ENCODE measurements at regions not wholly inside any gene's neighbourhood (a gene's known extent, or its start where the extent isn't known, plus 50 kb on each side); places are given as distances from the start of the nearest gene placed in this dataset.

GRCh38 chrX:69379412-69379811 lies 124.7 kb upstream of the NALF2 start:
- Histone ChIP-seq H4K20me1 (ENCODE audit: control insufficient read depth, insufficient read depth, insufficient read length) (no peaks in the 10 kb centered on the region), H3K79me1 (ENCODE audit: insufficient read depth, low read depth, low read length, poor library complexity, severe bottlenecking) (no peaks in the 10 kb centered on the region), H3K56ac (ENCODE audit: insufficient read length, low read depth, low read length) (no peak overlapping the region), H4K91ac (ENCODE audit: insufficient read length, low read depth, low read length) (no peak overlapping the region), H3T11ph (ENCODE audit: low read length) (no peak overlapping the region), H3K9me3 (ENCODE audit: control insufficient read depth, low read depth, low read length) (no peaks in the 10 kb centered on the region), H3K27me3 (ENCODE audit: insufficient read depth, low read length) (no peaks in the 10 kb centered on the region), H3K23ac (ENCODE audit: insufficient read length, low read depth, low read length) (no peak overlapping the region), H3K27ac (ENCODE audit: insufficient read length, low read depth, low read length) (no peak overlapping the region), H2BK12ac (ENCODE audit: insufficient read length, low read depth, low read length) (no peak overlapping the region), H2AK5ac (ENCODE audit: insufficient read length, low read length) (no peak overlapping the region), H2BK20ac (ENCODE audit: low read depth, low read length, poor library complexity, severe bottlenecking) (no peak overlapping the region), H3K4me2 (ENCODE audit: insufficient read depth, insufficient read length, low read length) (no peak overlapping the region), H2BK15ac (ENCODE audit: low read depth, low read length) (no peak overlapping the region), H2BK120ac (ENCODE audit: low read depth, low read length, poor library complexity, severe bottlenecking) (no peak overlapping the region), H3K9ac (ENCODE audit: extremely low read depth, insufficient read length, low read length) (no peak overlapping the region), H4K5ac (ENCODE audit: insufficient read length, low read depth, low read length) (no peak overlapping the region), H4K8ac (replicated peaks; ENCODE audit: insufficient read length, low read depth, low read length) (no peak overlapping the region), H3K79me2 (ENCODE audit: insufficient read depth, low read length) (no peaks in the 10 kb centered on the region), H3K4ac (ENCODE audit: low read depth, low read length) (no peak overlapping the region), H3K4me1 (ENCODE audit: insufficient read depth, low read length) (no peaks in the 10 kb centered on the region), H2BK5ac (ENCODE audit: insufficient read length, low read length) (no peak overlapping the region), H2AFZ (ENCODE audit: low read length) (no peak overlapping the region), H3K18ac (ENCODE audit: insufficient read length, low read depth, low read length) (no peak overlapping the region), H3K23me2 (ENCODE audit: insufficient read length, low read depth, low read length, poor library complexity, severe bottlenecking) (no peaks in the 10 kb centered on the region), H3K14ac (ENCODE audit: insufficient read depth, low read length) (no peak overlapping the region)
- 0 out of 4 replicates have a peak, but pooled peaks cover 0 to 2% of the 10 kb centered on the region in 2 experiments for H3K4me1 Mint-ChIP-seq
- no peak overlapping the region for H3K4me3 Mint-ChIP-seq
- peaks cover 83% of the 10 kb centered on the region for H3K27me3 Mint-ChIP-seq (ENCODE audit: low read depth)
- peaks cover 0 to 1% (median 0%) of the 10 kb centered on the region in 3 experiments; a peak in 3 of 7 replicates for H3K36me3 Mint-ChIP-seq (ENCODE audit: insufficient read depth in 1 of 3, low read depth in 3 of 3)
- no peak overlapping the region for H3K27ac Mint-ChIP-seq
- DNase-seq, result no peak
- H3K9me3 Mint-ChIP-seq, result peaks cover 69 to 78% of the 10 kb centered on the region in 2 experiments
- WGBS (ENCODE audit: extremely low coverage, insufficient read length, low lambda C conversion rate), result no CpG with 5 or more reads among the region's 3 CpGs
- no peak for TF ChIP-seq CTCF (conservative IDR thresholded peaks at IDR 0.05)
